Spleen (tissue), 11 donors: ENCODE measurements at regions not wholly inside any gene's neighbourhood (a gene's known extent, or its start where the extent isn't known, plus 50 kb on each side); places are given as distances from the start of the nearest gene placed in this dataset.

Source experiments
- DNase-seq: peaks from one replicate; pipeline ENCODE4 v3.0.0-alpha.2; 2020
- H3K27ac ChIP-seq, 8 donors: fragments of 200-600 bp; sonication (generic) in 7 of 8; 1 replicate in 4 of 8; 2 replicates in 4 of 8; pipeline versions ENCODE4 v1.5.0 to v1.8.0; 2016 to 2021; ENCODE audit warnings: inconsistent platforms in 4 of 8, mild to moderate bottlenecking in 4 of 8, moderate library complexity in 1 of 8
- H3K27me3 ChIP-seq, 7 donors: fragments of 200-600 bp; sonication (generic) in 6 of 7; replicated peaks in 1 of 7; 1 replicate in 4 of 7; 2 replicates in 3 of 7; pipeline versions ENCODE4 v1.5.0 to v1.8.0; 2016 to 2021; ENCODE audit warnings: inconsistent platforms in 3 of 7, mild to moderate bottlenecking in 1 of 7
- H3K36me3 ChIP-seq, 6 donors: fragments of 200-600 bp; sonication (generic) in 5 of 6; 1 replicate in 4 of 6; 2 replicates in 2 of 6; pipeline versions ENCODE4 v1.5.0 to v1.8.0; 2016 to 2021; ENCODE audit warnings: inconsistent platforms in 2 of 6
- H3K4me1 ChIP-seq, 6 donors: fragments of 200-600 bp; sonication (generic) in 5 of 6; 1 replicate in 3 of 6; 2 replicates in 3 of 6; pipeline versions ENCODE4 v1.5.0 to v1.8.0; 2016 to 2021; ENCODE audit warnings: inconsistent platforms in 3 of 6
- H3K4me3 ChIP-seq, 8 donors: fragments of 200-600 bp; sonication (generic) in 7 of 8; 1 replicate in 4 of 8; 2 replicates in 4 of 8; pipeline versions ENCODE4 v1.5.0 to v1.8.0; 2016 to 2021; ENCODE audit warnings: inconsistent platforms in 4 of 8, mild to moderate bottlenecking in 4 of 8, moderate library complexity in 2 of 8
- H3K9me3 ChIP-seq, 8 donors: fragments of 200-600 bp; sonication (generic) in 7 of 8; 1 replicate in 4 of 8; 2 replicates in 4 of 8; pipeline versions ENCODE4 v1.5.0 to v1.8.0; 2016 to 2021; ENCODE audit warnings: inconsistent platforms in 4 of 8
- POLR2A ChIP-seq, 3 donors: fragments of 450-650 bp; IDR thresholded peaks; one replicate each; pipeline ENCODE4 v1.5.1; 2017; ENCODE audit warnings: antibody characterized with exemption in 3 of 3, mild to moderate bottlenecking in 1 of 3
- POLR2AphosphoS5 ChIP-seq, 3 donors: sonication (generic); formaldehyde crosslinking; IDR thresholded peaks; one replicate each; pipeline ENCODE4 v1.5.1; 2017; ENCODE audit warnings: antibody characterized with exemption in 3 of 3
- WGBS, 5 donors: extraction: QIAGEN DNeasy Blood & Tissue Kit in 3 of 5; methylation state at CpG; one replicate each; pipeline versions ENCODE4 v1.1.5 to v1.1.7; 2013 to 2018; 5-methylcytosine and 5-hydroxymethylcytosine counted together
- intact Hi-C: fragments of 100-400 bp; cut with DNase I; formaldehyde crosslinking; loops from one replicate; pipeline ENCODE4 v1.15.0; 2023; ENCODE audit warnings: low total_unique reads
- TF ChIP-seq, protein P1 (sequence below), 11 experiments: fragments of 200-600 bp in 7 of 11; fragments of 450-650 bp in 4 of 11; sonication (generic) in 4 of 11; IDR thresholded peaks in 8 of 11; conservative IDR thresholded peaks in 3 of 11; 1 replicate in 7 of 11; 2 replicates in 4 of 11; pipeline versions ENCODE4 v1.4.0 to v1.8.0; 2016 to 2021; ENCODE audit warnings: antibody characterized with exemption in 11 of 11, inconsistent platforms in 4 of 11, mild to moderate bottlenecking in 1 of 11
- donor health status: healthy with polysubstance abuse.
- donor health status: DM: no; HTN: no; CAD: no; lungs with moderate emphysema.
- donor health status: DM: no; HTN: no; CAD: no.
- donor health status: Bipolar disorder and iron deficiency.
- donor health status: healthy.
- donor health status: DM: no; HTN: no; CAD: no.
- donor health status: DM: yes; HTN: yes; CAD: no.

DNA sequence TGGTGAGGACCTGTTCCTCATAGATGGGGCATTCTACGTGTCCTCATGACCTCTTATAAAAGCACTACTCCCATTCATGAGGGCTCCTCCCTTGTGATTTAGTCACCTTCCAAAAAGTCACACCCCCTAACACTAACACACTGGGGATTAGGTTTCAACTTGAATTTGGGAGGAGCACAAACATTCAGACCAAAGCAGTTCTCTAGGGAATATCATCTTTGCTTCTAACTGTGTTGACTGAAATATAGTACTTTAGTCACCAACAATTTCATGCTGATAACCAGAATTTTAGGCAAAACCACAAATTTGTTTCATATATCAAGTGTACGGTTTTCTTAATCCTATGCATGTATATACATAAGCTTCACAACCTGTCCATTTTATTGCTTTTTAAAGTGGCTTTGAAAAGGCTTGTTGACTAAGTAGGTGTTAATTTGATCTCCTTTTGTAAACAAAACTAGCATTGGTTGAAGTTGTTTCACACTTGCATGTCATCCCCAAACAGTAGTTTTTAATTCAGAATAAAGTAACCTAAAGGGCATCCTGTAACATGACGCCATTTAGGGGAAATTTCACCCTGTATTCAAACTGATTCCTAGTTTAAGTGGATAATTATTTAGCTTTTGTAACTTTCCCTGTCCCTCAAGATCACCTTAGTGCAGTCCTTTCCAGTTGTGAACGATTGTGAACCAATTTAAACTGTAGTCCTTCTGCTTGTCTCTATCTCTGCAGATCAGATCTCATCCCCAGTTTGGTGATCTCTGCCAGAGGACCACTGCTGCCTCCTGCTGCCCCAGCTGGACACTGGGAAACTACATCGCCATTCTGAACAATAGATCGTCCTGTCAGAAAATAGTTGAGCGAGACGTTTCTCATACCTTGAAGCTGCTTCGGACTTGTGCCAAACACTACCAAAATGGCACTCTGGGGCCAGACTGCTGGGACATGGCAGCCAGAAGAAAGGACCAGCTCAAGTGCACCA lies 141.1 kb downstream of the TLR5 start:
- TF ChIP-seq POLR2AphosphoS5 (IDR thresholded peaks at IDR 0.05) = no peak
- TF ChIP-seq, protein P1, sequence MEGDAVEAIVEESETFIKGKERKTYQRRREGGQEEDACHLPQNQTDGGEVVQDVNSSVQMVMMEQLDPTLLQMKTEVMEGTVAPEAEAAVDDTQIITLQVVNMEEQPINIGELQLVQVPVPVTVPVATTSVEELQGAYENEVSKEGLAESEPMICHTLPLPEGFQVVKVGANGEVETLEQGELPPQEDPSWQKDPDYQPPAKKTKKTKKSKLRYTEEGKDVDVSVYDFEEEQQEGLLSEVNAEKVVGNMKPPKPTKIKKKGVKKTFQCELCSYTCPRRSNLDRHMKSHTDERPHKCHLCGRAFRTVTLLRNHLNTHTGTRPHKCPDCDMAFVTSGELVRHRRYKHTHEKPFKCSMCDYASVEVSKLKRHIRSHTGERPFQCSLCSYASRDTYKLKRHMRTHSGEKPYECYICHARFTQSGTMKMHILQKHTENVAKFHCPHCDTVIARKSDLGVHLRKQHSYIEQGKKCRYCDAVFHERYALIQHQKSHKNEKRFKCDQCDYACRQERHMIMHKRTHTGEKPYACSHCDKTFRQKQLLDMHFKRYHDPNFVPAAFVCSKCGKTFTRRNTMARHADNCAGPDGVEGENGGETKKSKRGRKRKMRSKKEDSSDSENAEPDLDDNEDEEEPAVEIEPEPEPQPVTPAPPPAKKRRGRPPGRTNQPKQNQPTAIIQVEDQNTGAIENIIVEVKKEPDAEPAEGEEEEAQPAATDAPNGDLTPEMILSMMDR (IDR thresholded peaks at IDR 0.05 in 8 of 11, conservative IDR thresholded peaks at IDR 0.05 in 3 of 11) = no peak
- TF ChIP-seq POLR2A (IDR thresholded peaks at IDR 0.05) = no peak
- Histone ChIP-seq H3K27ac (no peak overlapping the region), H3K36me3 (peaks cover 0 to 57% (median 26%) of the 10 kb centered on the region in 6 donors), H3K27me3 (no peaks in the 10 kb centered on the region), H3K9me3 (no peaks in the 10 kb centered on the region), H3K4me3 (no peak overlapping the region), H3K4me1 (no peaks in the 10 kb centered on the region)
- WGBS, 5 donors = 90 to 95% (median 92%) methylated on average over 9 of the region's 9 CpGs
- intact Hi-C loops = no loop called here
- DNase-seq = no peak

DNA sequence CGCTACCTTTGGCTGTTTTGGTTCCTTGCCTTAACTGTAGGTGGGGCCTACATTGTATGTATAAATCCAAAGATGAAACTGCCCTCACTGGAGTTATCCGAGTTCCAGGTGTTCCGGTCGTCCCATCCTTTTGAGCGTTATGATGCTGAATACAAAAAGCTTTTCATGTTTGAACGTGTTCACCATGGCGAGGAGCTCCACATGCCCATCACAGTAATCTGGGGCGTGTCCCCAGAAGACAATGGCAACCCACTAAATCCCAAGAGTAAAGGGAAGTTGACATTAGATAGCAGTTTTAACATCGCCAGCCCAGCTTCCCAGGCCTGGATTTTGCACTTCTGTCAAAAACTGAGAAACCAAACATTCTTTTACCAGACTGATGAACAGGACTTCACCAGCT lies 139.5 kb downstream of the TLR5 start:
- H3K27ac ChIP-seq = no peak overlapping the region
- no peak for TF ChIP-seq POLR2AphosphoS5 (IDR thresholded peaks at IDR 0.05)
- no peak for TF ChIP-seq POLR2A (IDR thresholded peaks at IDR 0.05)
- TF ChIP-seq, protein P1 (IDR thresholded peaks at IDR 0.05 in 8 of 11, conservative IDR thresholded peaks at IDR 0.05 in 3 of 11) = no peak
- no peaks in the 10 kb centered on the region for H3K9me3 ChIP-seq
- H3K27me3 ChIP-seq = no peaks in the 10 kb centered on the region
- WGBS, 5 donors = 90 to 98% (median 95%) methylated on average over 9 of the region's 9 CpGs
- intact Hi-C loops = no loop called here
- H3K4me1 ChIP-seq = no peaks in the 10 kb centered on the region
- H3K4me3 ChIP-seq = no peak overlapping the region
- H3K36me3 ChIP-seq = peaks cover 0 to 54% (median 26%) of the 10 kb centered on the region in 6 donors
- DNase-seq = no peak

DNA sequence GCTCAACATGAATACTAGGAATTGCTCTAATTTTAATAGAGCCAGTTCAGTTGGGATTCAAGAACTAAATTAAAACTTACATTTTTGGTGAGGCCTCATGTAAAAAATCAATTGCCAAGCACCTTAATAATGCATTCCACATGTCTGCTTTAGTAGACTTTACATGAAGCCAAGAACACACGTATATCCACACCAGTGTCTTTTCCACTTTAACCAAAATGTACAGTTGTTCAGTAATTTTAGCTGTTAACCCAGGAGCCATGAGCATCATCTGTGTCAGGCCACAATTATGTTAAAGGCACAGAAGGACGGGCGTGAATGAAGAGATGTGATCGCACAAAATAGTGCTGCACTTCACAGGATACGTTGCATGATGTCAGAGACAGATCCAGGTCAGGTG lies 136.7 kb downstream of the TLR5 start:
- Histone ChIP-seq H3K4me1 (no peaks in the 10 kb centered on the region), H3K36me3 (peaks cover 0 to 43% (median 26%) of the 10 kb centered on the region in 6 donors), H3K27me3 (no peaks in the 10 kb centered on the region), H3K4me3 (no peak overlapping the region), H3K9me3 (no peaks in the 10 kb centered on the region), H3K27ac (no peak overlapping the region)
- TF ChIP-seq, protein P1 (IDR thresholded peaks at IDR 0.05 in 8 of 11, conservative IDR thresholded peaks at IDR 0.05 in 3 of 11) = no peak
- TF ChIP-seq POLR2A (IDR thresholded peaks at IDR 0.05) (no peak), POLR2AphosphoS5 (IDR thresholded peaks at IDR 0.05) (no peak)
- no peak for DNase-seq
- 89 to 97% (median 94%) methylated on average over 5 of the region's 5 CpGs for WGBS, 5 donors
- intact Hi-C loops = no loop called here

DNA sequence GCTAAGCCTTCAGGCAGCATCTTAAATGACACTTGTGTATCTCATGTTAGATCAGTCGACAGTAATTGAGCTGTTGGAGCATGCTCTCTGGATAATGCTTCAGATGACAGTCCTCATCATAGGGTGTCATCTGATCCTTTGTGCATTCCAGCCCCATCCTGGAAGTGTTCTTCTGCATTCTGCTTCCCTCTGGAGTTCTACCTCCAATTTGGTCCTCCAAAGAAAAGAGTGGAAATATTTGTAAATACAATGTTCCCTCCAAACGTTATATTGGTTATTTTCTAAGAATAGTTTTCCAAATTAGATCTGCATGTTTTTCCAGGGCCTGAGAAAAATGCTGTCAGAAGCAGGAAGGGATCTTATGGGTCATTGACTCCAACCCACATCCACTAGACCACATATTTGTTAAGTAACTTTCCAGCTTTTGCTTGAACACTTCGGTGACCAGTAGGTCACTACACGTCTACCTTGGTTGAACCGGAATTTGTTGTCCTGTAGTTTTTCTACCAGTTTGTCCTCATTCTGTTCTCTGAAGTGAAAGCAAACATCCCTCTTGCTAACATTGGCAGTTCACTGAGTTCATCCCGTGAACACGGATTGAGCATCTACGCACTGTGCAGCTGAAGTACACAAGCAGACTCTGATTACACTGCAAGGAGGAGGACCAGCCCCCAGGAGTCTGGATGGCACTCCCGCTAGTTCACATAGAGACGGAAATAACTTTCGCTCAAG lies 136.0 kb downstream of the TLR5 start:
- TF ChIP-seq POLR2AphosphoS5 (IDR thresholded peaks at IDR 0.05) = no peak
- TF ChIP-seq, protein P1 (IDR thresholded peaks at IDR 0.05 in 8 of 11, conservative IDR thresholded peaks at IDR 0.05 in 3 of 11) = no peak
- TF ChIP-seq POLR2A (IDR thresholded peaks at IDR 0.05) = no peak
- no peaks in the 10 kb centered on the region for H3K9me3 ChIP-seq
- WGBS, 5 donors = 70 to 81% (median 74%) methylated on average over 11 of the region's 11 CpGs
- no peak overlapping the region for H3K27ac ChIP-seq
- peaks cover 0 to 43% (median 26%) of the 10 kb centered on the region in 6 donors for H3K36me3 ChIP-seq
- no peaks in the 10 kb centered on the region for H3K4me1 ChIP-seq
- no peaks in the 10 kb centered on the region for H3K27me3 ChIP-seq
- no peak for DNase-seq
- intact Hi-C loops = no loop called here
- no peak overlapping the region for H3K4me3 ChIP-seq
